NCI-H82 treated with DMSO at 0.1 percent for 48 hours (cell line): ENCODE measurements at regions not wholly inside any gene's neighbourhood (a gene's known extent, or its start where the extent isn't known, plus 50 kb on each side); places are given as distances from the start of the nearest gene placed in this dataset.

Source experiments
- DNase-seq: peaks from one replicate; lab custom pipeline; 2025; ENCODE audit not compliant: unreplicated experiment; lab: John Stamatoyannopoulos, UW

GRCh38 chr1:193558491-193559028, 372.1 kb upstream of the B3GALT2 start:
- no peak for DNase-seq

DNA sequence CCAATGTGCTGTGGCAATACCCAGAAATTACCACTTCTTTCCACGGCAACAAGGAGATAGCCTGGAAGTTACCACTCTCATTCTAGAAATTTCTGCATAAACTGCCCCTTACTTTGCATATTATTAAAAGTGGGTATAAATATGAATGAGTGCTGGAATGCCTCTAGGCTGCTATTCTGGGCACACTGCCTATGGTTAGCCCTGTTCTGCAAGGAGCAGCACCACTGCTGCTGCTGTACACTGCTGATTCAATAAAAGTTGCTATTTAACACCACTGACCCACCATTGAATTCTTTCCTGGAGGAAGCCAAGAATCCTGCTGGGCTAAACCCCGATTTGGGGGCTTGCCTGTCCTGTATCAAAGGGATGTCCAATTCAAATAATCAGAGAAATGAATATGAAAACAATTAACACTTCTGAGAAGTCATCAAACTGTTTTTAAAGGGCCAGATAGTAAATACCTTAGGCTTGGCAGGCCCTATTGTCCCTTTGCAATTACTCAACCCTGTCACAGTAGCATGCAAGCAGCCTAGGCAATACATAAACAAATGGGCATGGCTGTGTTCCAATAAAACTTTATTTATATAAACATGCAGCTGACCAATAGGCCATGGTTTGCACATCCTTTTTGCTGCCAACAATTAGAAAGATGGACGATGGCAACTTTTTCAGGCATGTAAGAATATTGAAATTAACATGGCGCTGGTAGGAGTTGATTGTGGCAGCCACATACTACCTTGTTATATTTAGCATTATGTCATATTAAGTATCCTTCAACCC, 369.4 kb upstream of the B3GALT2 start:
- no peak for DNase-seq

- no peak for DNase-seq
Measured at GRCh38 chr1:193553564-193553963, 367.2 kb upstream of the B3GALT2 start.

- no peak for DNase-seq
Measured at GRCh38 chr1:193552274-193552673, 365.9 kb upstream of the B3GALT2 start.

- DNase-seq, result no peak
Measured at GRCh38 chr1:193549081-193549480, 362.7 kb upstream of the B3GALT2 start.

GRCh38 chr1:193545171-193545570, 358.8 kb upstream of the B3GALT2 start:
- DNase-seq, result no peak

- DNase-seq, result no peak
Measured at GRCh38 chr1:193543259-193543658, 356.8 kb upstream of the B3GALT2 start.

DNA sequence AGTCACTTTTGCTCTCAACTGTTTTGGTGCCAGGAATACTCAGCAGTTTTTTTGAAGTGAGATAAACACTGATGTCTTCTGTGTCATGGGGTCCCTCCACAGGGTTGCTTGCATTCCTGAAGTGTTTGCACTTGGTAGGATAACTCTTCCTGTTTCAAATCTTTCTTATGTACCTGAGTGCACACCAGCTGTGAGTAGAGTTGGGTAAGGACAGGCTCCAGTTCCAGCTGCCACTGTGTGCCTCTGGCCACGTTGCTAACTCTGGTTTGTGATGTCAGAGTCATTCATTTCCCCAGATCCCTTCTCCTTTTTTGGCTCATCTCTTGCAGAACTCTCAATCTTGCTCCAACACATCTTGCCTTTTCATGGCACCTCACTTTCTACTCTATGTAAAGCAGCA, 356.3 kb upstream of the B3GALT2 start:
- DNase-seq, result no peak

DNA sequence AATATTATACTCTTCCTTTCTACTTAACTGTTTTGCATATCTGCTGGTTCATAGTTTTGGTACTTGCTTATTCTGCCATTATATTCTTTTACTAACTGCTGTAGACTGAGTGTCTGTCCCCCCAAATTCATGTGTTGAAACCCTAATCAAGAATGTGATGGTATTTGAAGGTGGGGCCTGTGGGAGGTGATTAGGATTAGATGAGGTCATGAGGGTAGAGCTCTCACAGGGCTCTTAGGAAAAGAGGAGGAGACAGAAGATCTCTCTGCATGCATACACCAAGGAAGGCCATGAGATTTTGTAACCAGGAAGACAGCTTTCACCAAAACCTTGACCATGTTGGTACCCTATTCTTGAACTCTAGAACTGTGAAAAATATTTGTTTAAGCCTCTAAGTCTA, 354.1 kb upstream of the B3GALT2 start:
- DNase-seq, result no peak

DNA sequence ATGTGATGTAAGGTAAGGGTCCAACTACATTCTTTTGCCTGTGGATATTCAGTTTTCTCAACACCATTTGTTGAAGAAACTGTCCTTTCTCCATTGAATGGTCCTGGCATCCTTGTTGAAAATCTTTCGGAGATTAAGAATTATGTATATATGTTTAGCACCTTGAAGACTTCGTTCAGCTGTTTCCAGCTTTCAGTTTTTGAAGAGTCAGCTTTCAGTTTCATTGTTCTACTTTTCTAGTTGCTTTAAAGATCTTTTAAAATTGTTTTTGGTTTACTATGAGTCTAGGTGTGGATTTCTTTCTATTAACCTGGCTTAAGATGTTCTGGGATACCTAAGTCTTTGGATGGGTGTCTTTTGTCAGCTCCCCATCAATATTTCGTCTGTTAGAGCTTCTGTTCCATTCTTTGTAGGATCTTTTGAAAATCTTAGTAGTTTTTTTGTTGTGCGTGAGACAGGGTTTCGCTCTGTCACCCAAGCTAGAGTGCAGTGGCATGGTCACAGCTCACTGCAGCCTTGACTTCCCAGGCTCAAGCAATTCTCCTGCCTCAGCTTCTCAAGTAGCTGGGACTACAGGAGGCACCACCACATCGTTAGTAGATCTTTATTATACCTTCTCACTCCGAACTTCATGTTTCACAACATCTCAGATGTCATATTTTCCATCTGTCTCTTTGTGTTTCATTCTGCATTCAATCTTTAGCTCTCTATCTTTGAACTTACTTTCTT, 353.5 kb upstream of the B3GALT2 start:
- DNase-seq, result no peak

- no peak for DNase-seq
Measured at GRCh38 chr1:193538680-193539079, 352.3 kb upstream of the B3GALT2 start.

DNA sequence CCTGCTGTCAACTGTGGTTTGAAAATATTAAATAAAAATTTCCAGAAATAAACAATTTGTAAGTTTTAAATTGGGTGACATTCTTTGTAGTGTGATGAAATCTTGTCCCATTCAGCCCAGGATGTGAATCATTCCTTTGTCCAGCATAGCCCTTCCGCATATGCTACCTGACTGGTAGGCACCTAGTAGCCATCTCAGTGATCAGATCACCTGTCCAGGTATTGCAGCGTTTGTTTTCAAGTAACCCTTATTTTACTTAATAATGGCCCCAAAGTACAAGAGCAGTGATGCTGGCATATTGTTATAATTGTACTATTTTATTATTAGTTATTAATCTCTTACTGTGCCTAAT, 351.6 kb upstream of the B3GALT2 start:
- DNase-seq, result no peak

DNA sequence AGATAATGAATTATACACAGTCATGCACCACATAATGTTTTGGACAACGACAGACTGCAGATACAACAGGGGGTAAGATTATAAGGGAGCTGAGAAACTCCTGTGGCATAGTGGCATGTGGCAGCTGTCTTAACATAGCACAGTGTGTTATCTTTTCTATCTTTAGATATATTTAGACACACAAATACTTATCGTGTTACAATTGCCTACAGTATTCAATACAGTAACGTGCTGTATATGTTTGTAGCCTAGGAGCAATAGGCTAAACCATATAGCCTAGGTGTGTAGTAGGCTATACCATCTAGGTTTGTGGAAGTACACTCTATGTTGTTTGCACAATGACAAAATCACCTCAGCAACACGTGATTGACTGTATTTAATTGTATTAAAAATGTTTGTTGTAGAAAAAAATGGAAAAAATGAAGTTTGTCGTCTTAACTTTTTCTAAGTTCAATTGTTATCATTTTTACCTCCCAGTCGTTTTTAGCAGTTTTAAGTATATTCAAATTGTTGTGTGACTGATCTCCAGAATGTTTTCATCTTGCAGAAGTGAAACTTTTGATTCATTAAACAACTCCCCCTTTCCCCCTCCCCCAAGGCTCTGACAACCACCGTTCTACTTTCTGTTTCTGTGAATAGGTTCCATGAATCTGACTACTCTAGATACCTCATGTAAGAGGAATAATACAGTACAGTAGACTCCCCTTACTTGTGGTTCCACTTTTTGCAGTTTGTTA, 351.0 kb upstream of the B3GALT2 start:
- no peak for DNase-seq

DNA sequence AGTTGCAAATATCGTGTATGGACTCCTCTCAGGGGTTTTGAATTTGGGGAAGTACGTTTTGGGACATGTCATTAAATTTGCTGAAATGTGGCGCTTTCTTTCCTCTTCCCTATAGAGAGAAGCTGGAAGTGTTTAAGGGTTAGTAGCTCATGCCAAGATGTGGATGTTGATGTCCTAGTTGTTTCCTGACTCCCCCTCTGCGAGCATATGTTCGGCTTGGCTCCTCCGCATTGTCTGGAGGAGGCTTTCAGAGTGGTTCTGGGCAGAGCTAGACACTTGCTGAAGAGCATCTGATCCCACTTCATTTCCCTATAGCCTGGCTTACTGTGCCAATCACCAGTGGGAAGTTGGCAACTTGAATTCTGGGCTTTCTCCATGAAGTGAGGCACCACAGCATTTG, 347.4 kb upstream of the B3GALT2 start:
- no peak for DNase-seq

DNA sequence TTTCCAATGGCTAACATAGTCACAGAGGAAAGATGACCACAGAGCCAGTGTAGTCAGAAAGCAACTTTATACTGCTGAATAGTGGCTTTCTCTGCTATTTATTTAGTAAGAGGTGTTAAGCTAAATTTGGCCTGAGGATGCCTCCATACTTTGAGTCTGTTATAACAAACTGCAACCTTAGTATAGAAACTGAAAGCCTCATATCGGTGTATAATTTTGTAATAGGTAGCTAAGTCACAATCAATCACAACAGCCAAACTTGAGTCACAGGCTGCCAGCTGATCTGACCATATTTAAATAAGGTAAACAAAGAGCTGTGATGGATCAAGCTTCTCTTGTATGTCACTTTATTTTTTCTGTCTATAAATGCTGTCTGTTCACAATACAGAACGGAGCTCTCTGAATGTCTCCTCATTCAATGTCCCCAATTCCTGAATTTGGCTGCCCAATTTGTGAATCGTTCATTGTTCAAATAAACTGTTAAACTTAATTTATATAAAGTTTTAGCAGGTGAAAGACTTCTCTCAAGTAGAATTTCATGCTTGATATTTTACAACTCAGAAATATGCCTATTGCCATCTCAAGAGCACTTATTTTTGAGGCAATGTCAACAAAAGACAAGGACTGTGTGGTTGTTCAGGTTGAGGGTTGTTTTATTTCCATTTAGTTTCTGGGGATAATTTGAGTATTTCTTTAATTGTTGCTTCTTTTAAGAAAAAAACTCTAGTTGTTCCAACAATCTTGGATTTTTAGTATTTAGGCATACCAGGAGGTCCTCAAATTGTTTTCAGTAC, 339.7 kb upstream of the B3GALT2 start:
- no peak for DNase-seq

DNA sequence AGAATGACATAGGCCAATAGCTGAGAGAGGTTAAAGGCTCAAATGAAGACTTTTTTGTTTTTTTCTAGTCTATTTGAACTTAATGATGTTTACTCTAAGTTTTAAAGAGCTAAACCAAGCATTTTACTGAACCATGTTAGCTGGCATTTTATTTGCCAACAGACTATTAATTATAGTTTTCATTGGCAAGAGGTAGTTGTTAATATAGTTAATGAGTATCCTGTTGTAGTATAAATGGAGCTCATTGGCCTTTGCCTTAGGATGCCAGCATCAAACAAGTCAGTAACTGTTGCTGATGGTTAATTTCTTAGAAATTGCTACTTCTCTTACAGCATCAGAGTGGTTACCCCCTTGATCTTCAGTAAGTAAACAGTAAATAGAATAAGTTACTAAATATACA, 339.0 kb upstream of the B3GALT2 start:
- no peak for DNase-seq

DNA sequence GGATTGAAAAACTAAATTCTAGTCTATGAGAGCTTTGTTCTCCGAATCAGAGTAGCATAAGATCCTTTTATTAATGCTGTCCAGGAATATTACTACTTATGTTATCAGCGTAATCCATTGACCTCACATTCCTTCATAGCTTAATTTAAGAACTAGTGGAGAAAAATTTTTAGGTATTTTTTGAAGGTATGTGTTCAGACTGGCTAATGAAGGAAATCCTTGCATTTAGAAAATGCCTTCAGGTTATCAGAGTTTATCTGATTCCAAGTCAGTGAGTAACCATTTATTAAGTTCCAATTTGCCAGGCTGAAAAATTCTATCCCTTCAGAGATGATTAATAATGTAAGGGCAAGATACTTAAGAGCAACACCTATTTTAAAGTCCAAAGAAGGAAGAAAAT, 338.2 kb upstream of the B3GALT2 start:
- no peak for DNase-seq

- no peak for DNase-seq
Measured at GRCh38 chr1:193524021-193524420, 337.6 kb upstream of the B3GALT2 start.

DNA sequence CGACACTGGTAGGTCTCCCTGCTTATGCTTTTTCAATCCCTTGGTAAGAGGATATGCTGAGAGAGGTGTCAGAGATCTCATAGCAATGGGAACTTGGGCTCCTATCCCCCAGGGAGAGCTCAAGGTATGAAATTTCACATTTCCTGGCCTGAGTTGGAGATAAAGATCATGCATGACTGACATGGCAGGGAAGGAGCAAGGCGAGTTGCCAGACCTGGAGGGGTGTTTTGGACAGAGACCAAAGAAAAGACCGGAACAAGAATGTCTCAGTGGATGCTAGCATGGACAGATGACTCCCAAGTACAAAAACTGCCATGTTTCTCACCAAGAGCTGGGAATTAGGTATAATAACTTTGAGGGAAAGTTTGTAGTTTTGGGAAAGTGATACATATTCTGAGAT, 334.1 kb upstream of the B3GALT2 start:
- no peak for DNase-seq

DNA sequence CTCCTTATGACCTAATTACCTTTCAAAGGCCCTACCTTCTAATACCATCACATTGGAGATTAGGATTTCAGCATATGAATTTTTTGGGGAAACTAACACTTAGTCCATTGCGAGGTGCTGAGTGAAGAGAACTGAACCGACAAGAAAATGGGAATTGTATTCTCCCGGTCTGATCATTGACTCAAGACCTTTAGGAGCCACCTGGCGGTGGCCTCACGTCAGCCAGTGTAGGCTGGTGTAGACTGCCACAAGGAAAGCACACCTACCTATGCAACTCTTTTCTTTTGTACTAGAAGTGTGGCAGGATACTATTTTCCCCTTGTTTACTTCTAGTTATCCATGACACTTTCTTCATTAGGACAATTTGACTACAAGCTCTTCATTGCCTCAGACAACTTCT, 333.5 kb upstream of the B3GALT2 start:
- DNase-seq, result no peak
